ENCODE measurements at regions not wholly inside any gene's neighbourhood (a gene's known extent, or its start where the extent isn't known, plus 50 kb on each side); places are given as distances from the start of the nearest gene placed in this dataset.

DNA sequence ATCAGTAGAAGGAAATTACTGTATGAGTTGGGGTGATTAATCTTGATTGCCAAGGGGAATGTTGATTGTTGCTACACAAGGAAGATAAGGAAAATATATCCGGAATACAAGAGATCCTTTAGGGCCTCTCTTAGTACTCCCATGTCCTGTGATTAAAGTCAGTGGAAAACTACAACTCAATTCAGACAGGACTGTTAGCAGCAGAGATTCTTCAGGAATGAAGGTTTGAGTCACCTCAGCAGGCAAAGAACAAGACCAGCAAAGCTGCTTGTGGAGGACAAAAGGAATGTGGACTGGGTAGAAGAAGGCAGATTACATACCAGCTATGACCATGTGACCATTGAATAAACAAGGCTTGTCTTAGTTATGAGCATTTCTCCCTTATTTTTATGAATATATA is 478.2 kb downstream of the BUD13 start:
- TF ChIP-seq CTCF (IDR thresholded peaks at IDR 0.05) (no peak), ZFX (IDR thresholded peaks at IDR 0.05; ENCODE audit: borderline replicate concordance) (no peak)

Measured in 22Rv1 (cell line).